Fibroblast of lung (primary cell): ENCODE measurements at regions not wholly inside any gene's neighbourhood (a gene's known extent, or its start where the extent isn't known, plus 50 kb on each side); places are given as distances from the start of the nearest gene placed in this dataset.

ENCODE experiments used
- DNase-seq, 2 donors: peaks; one replicate each; pipeline versions ENCODE4 v3.0.0 to v3.0.0-alpha.2; 2010; ENCODE audit warnings: low read depth in 2 of 2
- H2AFZ ChIP-seq: 2 replicates; pipeline ENCODE4 v1.5.1; 2012; ENCODE audit warnings: low read length, control low read depth, inconsistent platforms
- H3K27ac ChIP-seq: 2 replicates; pipeline ENCODE4 v1.5.1; 2011; ENCODE audit warnings: low read length, control low read depth; ENCODE audit not compliant: insufficient read depth
- H3K27me3 ChIP-seq: 2 replicates; pipeline ENCODE4 v1.5.1; 2011; ENCODE audit warnings: mild to moderate bottlenecking, low read length; ENCODE audit not compliant: control insufficient read depth, insufficient read depth
- H3K36me3 ChIP-seq: 2 replicates; pipeline ENCODE4 v1.5.1; 2011; ENCODE audit warnings: low read length; ENCODE audit not compliant: control insufficient read depth, insufficient read depth
- H3K4me1 ChIP-seq: 2 replicates; pipeline ENCODE4 v1.5.1; 2011; ENCODE audit warnings: low read length; ENCODE audit not compliant: control insufficient read depth, insufficient read depth; ENCODE audit errors: extremely low read depth
- H3K4me2 ChIP-seq: 2 replicates; pipeline ENCODE4 v1.5.1; 2011; ENCODE audit warnings: low read length, control low read depth; ENCODE audit not compliant: insufficient read depth; ENCODE audit errors: extremely low read depth
- H3K4me3 ChIP-seq, 4 experiments: fragments of 200-600 bp in 1 of 4; sonication (generic) in 1 of 4; replicated peaks in 1 of 4; 2 replicates each; pipeline ENCODE4 v1.5.1; 2011 to 2016; ENCODE audit warnings: low read length in 4 of 4, low read depth in 3 of 4, mild to moderate bottlenecking in 3 of 4, control low read depth in 2 of 4, inconsistent platforms in 1 of 4, mixed read lengths in 1 of 4; ENCODE audit not compliant: insufficient read depth in 1 of 4; ENCODE audit errors: control extremely low read depth in 1 of 4
- H3K79me2 ChIP-seq: 2 replicates; pipeline ENCODE4 v1.5.1; 2012; ENCODE audit warnings: mild to moderate bottlenecking, low read length, inconsistent platforms; ENCODE audit not compliant: control insufficient read depth, insufficient read depth
- H3K9ac ChIP-seq: 2 replicates; pipeline ENCODE4 v1.5.1; 2011; ENCODE audit warnings: mild to moderate bottlenecking, low read length, control low read depth; ENCODE audit not compliant: insufficient read depth
- H3K9me3 ChIP-seq: 2 replicates; pipeline ENCODE4 v1.5.1; 2012; ENCODE audit warnings: low read depth, low read length; ENCODE audit not compliant: control insufficient read depth, insufficient read depth
- H4K20me1 ChIP-seq: 2 replicates; pipeline ENCODE4 v1.5.1; 2011; ENCODE audit warnings: low read length; ENCODE audit not compliant: control insufficient read depth, insufficient read depth; ENCODE audit errors: extremely low read depth
- CTCF ChIP-seq, 2 donors: IDR thresholded peaks in 1 of 2; conservative IDR thresholded peaks in 1 of 2; 1 replicate in 1 of 2; 2 replicates in 1 of 2; pipeline ENCODE4 v1.5.1; 2011 to 2012; ENCODE audit warnings: low read length in 2 of 2, control low read depth in 1 of 2, inconsistent platforms in 1 of 2, low read depth in 1 of 2, mild to moderate bottlenecking in 1 of 2
- EZH2 ChIP-seq: IDR thresholded peaks from 2 replicates; pipeline ENCODE4 v1.5.1; 2012; ENCODE audit warnings: low read length, control low read depth, mild to moderate bottlenecking; ENCODE audit errors: missing control alignments

DNA sequence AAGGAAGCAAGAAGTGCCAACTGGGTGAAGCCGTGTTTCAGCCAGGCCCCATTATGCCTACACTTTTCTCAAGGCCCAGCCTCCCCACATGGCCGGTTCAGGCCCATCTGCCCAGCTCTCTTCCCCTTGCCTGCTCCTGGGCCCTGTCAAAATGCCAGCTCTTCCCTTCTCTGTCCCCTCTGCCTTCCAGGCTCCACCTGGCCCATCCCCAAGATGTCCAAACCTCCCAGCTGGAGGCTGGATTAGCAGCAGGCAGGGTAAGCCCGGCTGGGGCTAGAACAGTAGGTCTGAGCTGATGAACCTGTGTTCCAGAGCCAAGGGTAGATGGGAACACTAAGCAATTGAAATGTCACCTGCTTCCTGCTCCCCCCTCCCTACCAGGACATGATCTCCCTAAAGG is 64.1 kb upstream of the HSPA9 start:
- Histone ChIP-seq H3K27me3 (peaks cover 30% of the 10 kb centered on the region), H3K4me2 (no peak overlapping the region), H3K9ac (no peak overlapping the region), H3K27ac (no peak overlapping the region), H2AFZ (no peak overlapping the region), H3K79me2 (no peaks in the 10 kb centered on the region), H3K9me3 (no peaks in the 10 kb centered on the region), H3K4me3 (no peak overlapping the region), H3K36me3 (no peaks in the 10 kb centered on the region), H4K20me1 (no peaks in the 10 kb centered on the region), H3K4me1 (no peaks in the 10 kb centered on the region)
- no peak for DNase-seq
- TF ChIP-seq EZH2, result no peak
- TF ChIP-seq CTCF (conservative IDR thresholded peaks at IDR 0.05 in 1 of 2, IDR thresholded peaks at IDR 0.05 in 1 of 2; ENCODE audit: low read depth in 1 of 2, low read length in 2 of 2), result no peak

DNA sequence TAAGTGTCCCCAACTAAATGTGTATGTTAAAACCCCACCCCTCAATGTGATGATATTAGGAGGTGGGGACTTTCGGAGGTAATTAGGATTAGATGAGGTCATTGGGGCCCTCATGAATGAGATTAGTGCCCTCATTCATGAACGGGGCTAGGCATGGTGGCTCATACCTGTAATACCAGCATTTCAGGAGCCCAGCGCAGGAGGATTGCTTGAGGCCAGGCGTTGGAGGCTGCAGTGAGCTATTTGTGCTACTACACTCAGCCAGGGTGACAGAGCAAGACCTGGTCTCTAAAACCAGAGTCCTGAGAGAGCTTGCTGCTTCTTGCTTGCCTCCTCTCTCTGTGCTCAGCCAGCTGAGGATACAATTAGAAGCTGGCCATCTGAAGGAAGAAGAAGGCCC is 62.1 kb upstream of the HSPA9 start:
- Histone ChIP-seq H3K36me3 (no peaks in the 10 kb centered on the region), H4K20me1 (no peaks in the 10 kb centered on the region), H3K4me3 (no peak overlapping the region), H3K27ac (no peak overlapping the region), H3K9ac (no peak overlapping the region), H2AFZ (no peak overlapping the region), H3K4me2 (no peak overlapping the region), H3K4me1 (no peaks in the 10 kb centered on the region), H3K27me3 (peaks cover 25% of the 10 kb centered on the region), H3K79me2 (no peaks in the 10 kb centered on the region), H3K9me3 (no peaks in the 10 kb centered on the region)
- DNase-seq, result no peak
- no peak for TF ChIP-seq CTCF (conservative IDR thresholded peaks at IDR 0.05 in 1 of 2, IDR thresholded peaks at IDR 0.05 in 1 of 2; ENCODE audit: low read depth in 1 of 2, low read length in 2 of 2)
- TF ChIP-seq EZH2, result no peak

- Histone ChIP-seq H3K9me3 (no peaks in the 10 kb centered on the region), H3K27ac (no peak overlapping the region), H3K4me3 (no peak overlapping the region), H2AFZ (no peak overlapping the region), H3K4me1 (no peaks in the 10 kb centered on the region), H3K9ac (no peak overlapping the region), H3K36me3 (no peaks in the 10 kb centered on the region), H3K79me2 (no peaks in the 10 kb centered on the region), H3K4me2 (no peak overlapping the region), H3K27me3 (peaks cover 24% of the 10 kb centered on the region), H4K20me1 (no peaks in the 10 kb centered on the region)
- TF ChIP-seq CTCF (conservative IDR thresholded peaks at IDR 0.05 in 1 of 2, IDR thresholded peaks at IDR 0.05 in 1 of 2; ENCODE audit: low read depth in 1 of 2, low read length in 2 of 2) (no peak), EZH2 (no peak)
- no peak for DNase-seq
These were observed 61.3 kb upstream of the HSPA9 start for GRCh38 chr5:138636398-138636944.
